ENCODE measurements at regions not wholly inside any gene's neighbourhood (a gene's known extent, or its start where the extent isn't known, plus 50 kb on each side); places are given as distances from the start of the nearest gene placed in this dataset.

- no peak for DNase-seq (ENCODE audit: low spot score in 2 of 2)
- TF ChIP-seq POLR2A (IDR thresholded peaks at IDR 0.05) (no peak), CTCF (IDR thresholded peaks at IDR 0.05) (no peak)
- 54 to 65% methylated on average over 1 of the region's 1 CpG for WGBS, 2 donors
- intact Hi-C loops (cut with DNase I; ENCODE audit: low total_unique reads), result no loop called here
- H3K4me3 ChIP-seq (ENCODE audit: low read depth, poor library complexity, severe bottlenecking), result no peak overlapping the region
Observed at GRCh38 chr20:60407938-60408337, 449.7 kb downstream of the CDH26 start.

- intact Hi-C loops (cut with DNase I; ENCODE audit: low total_unique reads), result no loop called here
- H3K4me3 ChIP-seq (ENCODE audit: low read depth, poor library complexity, severe bottlenecking), result no peak overlapping the region
- WGBS, 2 donors, result 49 to 67% methylated on average over 4 of the region's 4 CpGs
- no peak for DNase-seq (ENCODE audit: low spot score in 2 of 2)
- TF ChIP-seq CTCF (IDR thresholded peaks at IDR 0.05) (no peak), POLR2A (IDR thresholded peaks at IDR 0.05) (no peak)
Observed at GRCh38 chr20:60408435-60408834, 450.2 kb downstream of the CDH26 start.

- WGBS, 2 donors, result 83% methylated on average over 7 of the region's 7 CpGs
- DNase-seq (ENCODE audit: low spot score in 2 of 2), result no peak
- intact Hi-C loops (cut with DNase I; ENCODE audit: low total_unique reads), result no loop called here
Observed at GRCh38 chr20:60410618-60411264, 452.5 kb downstream of the CDH26 start.

GRCh38 chr20:60411813-60412212 lies 453.6 kb downstream of the CDH26 start:
- TF ChIP-seq CTCF (IDR thresholded peaks at IDR 0.05) (no peak), POLR2A (IDR thresholded peaks at IDR 0.05) (no peak)
- WGBS, 2 donors, result 89 to 91% methylated on average over 8 of the region's 8 CpGs
- no peak overlapping the region for H3K4me3 ChIP-seq (ENCODE audit: low read depth, poor library complexity, severe bottlenecking)
- no peak for DNase-seq (ENCODE audit: low spot score in 2 of 2)
- intact Hi-C loops (cut with DNase I; ENCODE audit: low total_unique reads), result no loop called here

More at GRCh38 chr20:60410618-60411264, 452.5 kb downstream of the CDH26 start:
- H3K4me3 ChIP-seq (ENCODE audit: low read depth, poor library complexity, severe bottlenecking), result no peak overlapping the region
- no peak for TF ChIP-seq CTCF (IDR thresholded peaks at IDR 0.05)
- no peak for TF ChIP-seq POLR2A (IDR thresholded peaks at IDR 0.05)

- TF ChIP-seq POLR2A (IDR thresholded peaks at IDR 0.05) (no peak), CTCF (IDR thresholded peaks at IDR 0.05) (no peak)
- no peak for DNase-seq (ENCODE audit: low spot score in 2 of 2)
- intact Hi-C loops (cut with DNase I; ENCODE audit: low total_unique reads), result no loop called here
- WGBS, 2 donors, result 78 to 89% methylated on average over 5 of the region's 5 CpGs
- H3K4me3 ChIP-seq (ENCODE audit: low read depth, poor library complexity, severe bottlenecking), result no peak overlapping the region
Observed at GRCh38 chr20:60420676-60421229, 462.5 kb downstream of the CDH26 start.

- DNase-seq (ENCODE audit: low spot score in 2 of 2), result no peak
- no peak for TF ChIP-seq CTCF (IDR thresholded peaks at IDR 0.05)
- no peak for TF ChIP-seq POLR2A (IDR thresholded peaks at IDR 0.05)
- H3K4me3 ChIP-seq (ENCODE audit: low read depth, poor library complexity, severe bottlenecking), result no peak overlapping the region
- WGBS, 2 donors, result 92 to 93% methylated on average over 7 of the region's 7 CpGs
- intact Hi-C loops (cut with DNase I; ENCODE audit: low total_unique reads), result no loop called here
Observed at GRCh38 chr20:60422848-60423247, 464.6 kb downstream of the CDH26 start.

All from lower leg skin (tissue), 4 donors.